ENCODE measurements at regions not wholly inside any gene's neighbourhood (a gene's known extent, or its start where the extent isn't known, plus 50 kb on each side); places are given as distances from the start of the nearest gene placed in this dataset.

DNA sequence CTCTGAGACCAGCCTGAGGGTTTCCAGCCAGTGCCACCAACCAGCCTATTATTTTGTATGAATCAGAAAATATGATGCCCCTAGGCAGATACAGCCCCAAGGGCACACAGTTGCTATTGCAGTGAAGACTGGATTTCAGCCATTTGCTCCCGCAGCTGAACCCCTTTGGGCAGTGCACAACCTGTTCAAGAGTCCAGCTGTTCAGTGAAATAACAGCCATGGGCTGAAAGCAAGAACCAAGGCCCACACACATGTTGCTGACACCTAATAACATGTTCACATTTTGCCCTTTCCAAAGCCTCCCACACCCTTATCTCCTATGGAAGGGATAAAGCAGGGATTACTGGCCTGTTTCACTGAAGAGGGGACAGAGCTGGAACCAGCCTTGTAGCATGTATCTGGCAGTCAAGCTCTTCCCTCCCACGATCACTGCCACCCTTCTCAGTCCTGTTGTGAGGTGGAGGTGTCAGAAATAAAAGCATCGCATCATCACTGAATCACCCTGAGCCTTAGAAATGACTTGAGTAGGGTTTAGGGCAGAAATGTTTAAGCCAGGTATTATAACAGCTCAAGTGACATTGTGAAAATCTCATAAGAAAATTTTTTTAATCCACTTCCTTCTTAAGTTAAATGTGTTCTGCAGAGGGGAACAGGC, 137.1 kb upstream of the FSTL4 start:
- in situ Hi-C loops (cut with HindIII; ENCODE audit: low sequenced_read_pairs): no loop called here

DNA sequence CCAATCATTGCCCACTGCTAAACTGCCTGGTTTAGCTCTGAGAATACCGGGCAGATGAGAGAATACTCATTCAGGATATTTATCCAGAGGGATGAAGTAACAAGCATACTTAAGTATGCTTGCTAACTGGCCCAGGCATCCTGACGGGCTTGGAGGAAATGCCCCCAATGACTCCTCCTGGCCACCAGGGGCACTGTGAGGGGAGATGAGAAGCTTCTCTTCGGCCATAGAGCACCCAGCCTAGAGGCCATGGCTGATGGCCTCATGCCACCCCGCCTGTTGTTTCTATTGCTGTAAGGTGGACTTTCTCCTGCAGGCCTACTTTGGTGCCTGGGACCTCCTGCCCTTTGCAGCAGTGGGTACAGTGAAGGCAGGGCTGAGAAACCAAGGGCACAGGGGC, 134.5 kb upstream of the FSTL4 start:
- in situ Hi-C loops (cut with HindIII; ENCODE audit: low sequenced_read_pairs): no loop called here

GRCh38 chr5:133744960-133745308, 132.6 kb upstream of the FSTL4 start:
- in situ Hi-C loops (cut with HindIII; ENCODE audit: low sequenced_read_pairs): no loop called here

GRCh38 chr5:133744051-133744959, 132.0 kb upstream of the FSTL4 start:
- in situ Hi-C loops (cut with HindIII; ENCODE audit: low sequenced_read_pairs): no loop called here

DNA sequence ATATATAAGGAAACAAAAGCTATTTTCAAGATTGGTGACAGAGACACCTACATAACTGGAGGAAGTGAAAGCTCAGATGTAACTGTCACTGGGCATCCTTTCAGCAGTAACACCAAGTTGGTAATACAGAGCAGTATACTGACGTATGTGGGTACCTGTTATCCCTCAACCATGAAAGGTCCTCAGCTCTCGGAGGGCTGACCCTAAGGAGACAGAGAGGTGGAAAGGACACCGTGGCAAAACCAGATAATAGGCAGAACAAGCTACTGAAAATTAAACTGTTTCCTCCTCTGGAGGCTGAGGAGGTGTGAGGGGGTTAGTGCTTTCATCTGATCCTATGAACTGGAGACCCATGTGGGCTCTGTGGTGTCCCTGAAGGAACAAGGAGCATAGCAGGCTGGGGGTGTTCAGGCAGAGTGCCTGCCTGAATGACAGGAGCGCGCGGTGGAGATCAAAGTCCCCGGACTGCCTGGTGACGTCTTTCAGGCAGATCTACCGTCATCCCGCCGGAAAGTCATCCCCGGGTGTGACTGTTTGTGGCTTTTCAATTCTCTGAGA, 130.2 kb upstream of the FSTL4 start:
- in situ Hi-C loops (cut with HindIII; ENCODE audit: low sequenced_read_pairs): no loop called here

- in situ Hi-C loops (cut with HindIII; ENCODE audit: low sequenced_read_pairs): no loop called here
Observed at GRCh38 chr5:133741818-133742355, 129.5 kb upstream of the FSTL4 start.

DNA sequence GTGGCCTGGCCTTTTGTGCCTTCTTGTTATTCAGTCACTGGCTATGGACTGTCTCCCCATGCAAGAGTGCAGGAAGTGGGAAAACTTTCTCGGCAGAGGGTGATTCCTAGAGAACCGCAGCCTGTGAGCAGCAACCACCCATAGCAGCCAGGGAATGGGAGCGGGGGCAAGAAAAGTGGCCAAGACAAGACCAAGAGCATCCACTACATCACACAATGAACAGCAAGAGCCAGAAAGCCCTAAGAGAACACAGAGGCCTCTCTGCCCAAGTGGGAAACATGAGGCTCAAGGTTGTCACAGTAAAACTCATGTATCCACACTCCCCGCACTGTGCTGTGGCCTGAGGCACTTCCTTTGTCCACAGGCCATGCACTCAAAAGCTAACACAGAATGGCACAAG, 129.1 kb upstream of the FSTL4 start:
- in situ Hi-C loops (cut with HindIII; ENCODE audit: low sequenced_read_pairs): no loop called here

GRCh38 chr5:133739181-133739780, 126.9 kb upstream of the FSTL4 start:
- in situ Hi-C loops (cut with HindIII; ENCODE audit: low sequenced_read_pairs): no loop called here

- in situ Hi-C loops (cut with HindIII; ENCODE audit: low sequenced_read_pairs): no loop called here
Observed at GRCh38 chr5:133738271-133738670, 125.9 kb upstream of the FSTL4 start.

- in situ Hi-C loops (cut with HindIII; ENCODE audit: low sequenced_read_pairs): no loop called here
Observed at GRCh38 chr5:133736512-133736911, 124.2 kb upstream of the FSTL4 start.

DNA sequence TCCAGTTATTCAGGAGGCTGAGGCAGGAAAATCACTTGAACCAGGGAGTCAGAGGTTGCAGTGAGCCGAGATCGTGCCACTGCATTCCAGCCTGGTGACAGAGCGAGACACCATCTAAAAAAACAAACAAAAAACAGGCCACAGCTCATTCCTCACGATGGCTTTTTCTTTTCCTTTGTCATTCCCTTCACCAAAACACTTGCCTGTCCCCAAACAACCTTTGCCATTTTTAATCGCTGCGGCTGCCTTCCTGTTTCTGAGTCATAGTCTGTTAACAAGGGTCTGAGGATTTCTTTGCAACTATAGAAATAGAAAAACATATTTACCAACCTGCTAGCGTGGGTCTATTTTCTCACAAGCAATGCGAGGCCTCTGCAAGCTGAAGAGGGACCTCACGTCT, 123.0 kb upstream of the FSTL4 start:
- in situ Hi-C loops (cut with HindIII; ENCODE audit: low sequenced_read_pairs): no loop called here

DNA sequence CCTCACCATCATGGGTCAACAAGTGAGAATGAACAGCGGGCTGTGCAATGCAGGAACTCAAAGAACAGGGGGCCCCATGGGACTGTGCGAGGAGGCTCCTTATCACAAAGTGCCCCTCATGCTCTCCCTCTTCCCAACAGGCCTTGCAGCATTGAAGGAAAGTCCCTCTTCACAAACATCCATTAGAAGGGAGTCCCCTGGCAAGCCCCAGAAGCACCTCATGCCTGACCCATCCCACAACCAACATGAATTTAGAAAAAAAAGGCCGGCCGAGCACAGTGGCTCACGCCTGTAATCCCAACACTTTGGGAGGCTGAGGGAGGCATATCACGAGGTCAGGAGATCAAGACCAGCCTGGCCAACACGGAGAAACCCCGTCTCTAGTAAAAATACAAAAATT, 122.6 kb upstream of the FSTL4 start:
- in situ Hi-C loops (cut with HindIII; ENCODE audit: low sequenced_read_pairs): no loop called here

- in situ Hi-C loops (cut with HindIII; ENCODE audit: low sequenced_read_pairs): no loop called here
Observed at GRCh38 chr5:133732536-133732935, 120.2 kb upstream of the FSTL4 start.

GRCh38 chr5:133731951-133732350, 119.6 kb upstream of the FSTL4 start:
- in situ Hi-C loops (cut with HindIII; ENCODE audit: low sequenced_read_pairs): no loop called here

DNA sequence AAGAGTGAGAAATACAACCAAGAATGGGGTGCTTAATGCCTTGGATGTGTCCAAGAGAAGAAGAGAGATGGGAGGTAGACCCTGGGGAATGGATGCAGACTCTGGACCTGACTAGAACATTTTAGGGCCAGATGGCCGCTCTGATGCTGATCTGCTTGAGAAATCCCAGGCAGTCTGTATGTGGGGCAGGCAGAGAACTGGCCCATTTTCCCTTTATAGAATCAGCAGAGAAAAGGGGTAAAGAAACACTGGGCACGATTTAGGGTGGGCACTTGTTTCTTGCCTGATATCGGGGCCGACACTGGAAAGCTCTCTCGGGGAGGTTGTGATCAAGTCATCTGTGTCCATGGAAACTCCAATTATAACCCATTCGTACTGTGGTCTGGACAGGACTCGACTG, 118.5 kb upstream of the FSTL4 start:
- in situ Hi-C loops (cut with HindIII; ENCODE audit: low sequenced_read_pairs): no loop called here

DNA sequence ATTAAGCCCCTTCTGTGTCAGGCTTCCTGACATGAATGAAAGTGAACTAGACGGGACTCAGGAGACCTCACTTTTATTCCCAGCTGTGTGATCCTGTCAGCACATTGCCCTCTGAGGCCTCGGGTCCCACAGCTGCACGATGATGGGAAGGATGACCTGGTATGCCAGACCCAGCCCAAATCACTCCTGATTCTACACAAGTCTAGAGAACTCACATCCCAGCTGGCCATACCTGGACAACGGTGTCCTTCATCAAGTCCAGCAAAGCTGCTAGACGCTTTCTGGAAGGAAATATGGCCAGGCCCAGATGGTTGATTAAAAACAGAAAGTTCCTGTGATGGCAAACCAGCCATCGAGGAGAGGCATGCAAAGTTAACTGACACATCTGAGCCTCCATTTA, 118.0 kb upstream of the FSTL4 start:
- in situ Hi-C loops (cut with HindIII; ENCODE audit: low sequenced_read_pairs): no loop called here

DNA sequence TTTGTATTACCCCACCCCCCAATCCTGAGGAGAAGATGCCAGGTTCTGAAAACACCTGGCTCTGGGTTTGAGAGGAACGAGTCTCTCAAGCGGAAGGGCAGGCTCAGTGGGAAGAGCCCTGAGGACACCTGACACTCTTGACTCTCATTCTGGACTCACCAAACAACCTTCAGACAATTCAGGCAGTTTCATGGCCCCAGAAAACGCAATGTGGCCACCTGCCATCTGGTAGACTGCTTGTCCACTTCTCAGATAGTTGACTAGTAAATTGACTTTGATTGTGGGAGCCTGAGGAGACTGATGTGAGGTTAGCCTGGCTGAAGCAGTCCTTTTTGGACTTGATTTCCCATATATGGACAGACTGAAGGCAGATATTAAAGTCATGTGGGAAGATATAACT, 117.5 kb upstream of the FSTL4 start:
- in situ Hi-C loops (cut with HindIII; ENCODE audit: low sequenced_read_pairs): no loop called here

- in situ Hi-C loops (cut with HindIII; ENCODE audit: low sequenced_read_pairs): no loop called here
Observed at GRCh38 chr5:133728475-133728874, 116.1 kb upstream of the FSTL4 start.

DNA sequence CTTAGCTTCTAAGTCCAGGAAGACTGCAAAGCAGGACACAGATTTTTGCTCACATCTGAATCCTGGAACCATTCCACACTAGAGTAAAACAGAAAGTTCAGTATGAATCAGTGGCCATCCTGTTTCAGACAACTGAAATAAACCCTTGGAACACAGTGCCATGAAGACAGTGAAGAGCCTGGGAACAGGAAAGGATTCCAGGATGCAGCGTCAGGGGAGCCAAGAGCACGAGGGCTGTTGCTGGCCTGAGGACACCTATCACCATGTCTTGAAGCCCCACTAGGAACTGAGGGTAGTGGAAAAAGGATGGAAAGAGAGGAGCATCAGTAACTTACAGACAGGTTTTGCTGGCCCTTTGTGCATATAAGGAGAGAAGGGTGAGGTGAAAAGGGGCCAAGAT, 115.3 kb upstream of the FSTL4 start:
- in situ Hi-C loops (cut with HindIII; ENCODE audit: low sequenced_read_pairs): no loop called here

- in situ Hi-C loops (cut with HindIII; ENCODE audit: low sequenced_read_pairs): no loop called here
Observed at GRCh38 chr5:133723651-133724366, 111.5 kb upstream of the FSTL4 start.

GRCh38 chr5:133723126-133723525, 110.8 kb upstream of the FSTL4 start:
- in situ Hi-C loops (cut with HindIII; ENCODE audit: low sequenced_read_pairs): no loop called here

All from endothelial cell of hepatic sinusoid (primary cell).